ENCODE measurements at regions not wholly inside any gene's neighbourhood (a gene's known extent, or its start where the extent isn't known, plus 50 kb on each side); places are given as distances from the start of the nearest gene placed in this dataset.

DNA sequence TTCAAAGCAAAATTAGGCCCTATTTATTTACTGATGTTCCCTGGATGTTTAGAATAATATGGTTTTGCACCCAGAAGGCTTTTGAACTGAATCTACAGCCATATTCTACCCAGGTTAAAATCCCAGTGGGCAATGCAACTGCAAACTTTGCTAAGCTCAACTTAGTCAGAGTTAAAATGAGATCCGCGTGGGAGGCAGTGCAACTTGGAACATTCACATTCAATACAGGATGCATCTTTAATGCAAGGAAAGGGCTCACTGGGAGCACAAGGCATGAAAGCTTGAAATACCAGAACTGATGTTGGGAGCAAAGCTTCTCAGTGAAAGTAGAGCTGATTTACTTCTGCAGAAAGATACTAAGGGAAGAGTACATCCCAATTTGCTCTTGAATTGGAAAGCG, 281.2 kb upstream of the DEFB112 start:
- TF ChIP-seq EZH2phosphoT487 (IDR thresholded peaks at IDR 0.05; ENCODE audit: borderline replicate concordance, low read depth) (no peak), CTCF (IDR thresholded peaks at IDR 0.05) (no peak), RCOR1 (IDR thresholded peaks at IDR 0.05; ENCODE audit: low read length) (no peak), JUND (IDR thresholded peaks at IDR 0.05) (no peak), MAX (IDR thresholded peaks at IDR 0.05; ENCODE audit: low read depth) (no peak), REST (IDR thresholded peaks at IDR 0.05; ENCODE audit: low read depth, low read length) (no peak), EP300 (IDR thresholded peaks at IDR 0.05; ENCODE audit: borderline replicate concordance in 1 of 2, low read depth in 1 of 2, low read length in 1 of 2) (no peak), MXI1 (IDR thresholded peaks at IDR 0.05; ENCODE audit: low read depth, low read length) (no peak), RFX5 (IDR thresholded peaks at IDR 0.05; ENCODE audit: low read length) (no peak), TAF1 (IDR thresholded peaks at IDR 0.05; ENCODE audit: borderline replicate concordance, low read depth, low read length) (no peak), SIN3A (IDR thresholded peaks at IDR 0.05; ENCODE audit: borderline replicate concordance, low read depth, low read length) (no peak), GATA2 (CRISPR knock-in tag; IDR thresholded peaks at IDR 0.05) (no peak), RAD21 (IDR thresholded peaks at IDR 0.05; ENCODE audit: low read length) (no peak)
- TF ChIP-seq, protein P1, sequence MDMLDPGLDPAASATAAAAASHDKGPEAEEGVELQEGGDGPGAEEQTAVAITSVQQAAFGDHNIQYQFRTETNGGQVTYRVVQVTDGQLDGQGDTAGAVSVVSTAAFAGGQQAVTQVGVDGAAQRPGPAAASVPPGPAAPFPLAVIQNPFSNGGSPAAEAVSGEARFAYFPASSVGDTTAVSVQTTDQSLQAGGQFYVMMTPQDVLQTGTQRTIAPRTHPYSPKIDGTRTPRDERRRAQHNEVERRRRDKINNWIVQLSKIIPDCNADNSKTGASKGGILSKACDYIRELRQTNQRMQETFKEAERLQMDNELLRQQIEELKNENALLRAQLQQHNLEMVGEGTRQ (IDR thresholded peaks at IDR 0.05; ENCODE audit: borderline replicate concordance, low read depth, low read length), result no peak
